RWPE2 (cell line): ENCODE measurements at regions not wholly inside any gene's neighbourhood (a gene's known extent, or its start where the extent isn't known, plus 50 kb on each side); places are given as distances from the start of the nearest gene placed in this dataset.
A peak's percentile ranks its signal among the peaks of the same experiment; 100 is the strongest.

Experiments
- ATAC-seq: fragments of 200-7000 bp; cut with Tn5 transposase; 3 replicates; pipeline ENCODE4 v1.9.1; 2021; ENCODE audit warnings: low read depth
- DNase-seq: peaks from one replicate; pipeline ENCODE4 v3.0.0-alpha.2; 2020; ENCODE audit warnings: low spot score
- H3K27ac ChIP-seq: fragments of 450-650 bp; 2 replicates; pipeline ENCODE4 v1.5.1; 2017; ENCODE audit warnings: mild to moderate bottlenecking; ENCODE audit not compliant: poor library complexity, severe bottlenecking
- H3K27me3 ChIP-seq: fragments of 250-450 bp; sonication (Bioruptor Pico); 2 replicates; pipeline ENCODE4 v1.5.1; 2021; ENCODE audit warnings: mild to moderate bottlenecking, moderate library complexity; ENCODE audit not compliant: insufficient read depth, poor library complexity, severe bottlenecking
- H3K36me3 ChIP-seq: fragments of 250-450 bp; sonication (Bioruptor Pico); 2 replicates; pipeline ENCODE4 v1.5.1; 2020; ENCODE audit warnings: low read depth, mild to moderate bottlenecking, moderate library complexity
- H3K4me1 ChIP-seq: fragments of 250-450 bp; sonication (Bioruptor Pico); 2 replicates; pipeline ENCODE4 v1.5.1; 2021; ENCODE audit warnings: mild to moderate bottlenecking, moderate library complexity; ENCODE audit not compliant: insufficient read depth, poor library complexity, severe bottlenecking
- H3K4me3 ChIP-seq: fragments of 250-450 bp; sonication (Bioruptor Pico); 2 replicates; pipeline ENCODE4 v1.5.1; 2021; ENCODE audit warnings: mild to moderate bottlenecking, moderate library complexity; ENCODE audit not compliant: severe bottlenecking
- H3K9me3 ChIP-seq: fragments of 250-450 bp; sonication (Bioruptor Pico); 2 replicates; pipeline ENCODE4 v1.5.1; 2021; ENCODE audit warnings: mild to moderate bottlenecking, moderate library complexity; ENCODE audit not compliant: severe bottlenecking
- CTCF ChIP-seq: fragments of 450-650 bp; IDR thresholded peaks from one replicate; pipeline ENCODE4 v1.5.1; 2017; ENCODE audit warnings: mild to moderate bottlenecking, moderate library complexity; ENCODE audit not compliant: poor library complexity, severe bottlenecking

- no peaks in the 10 kb centered on the region for H3K27me3 ChIP-seq
- no peaks in the 10 kb centered on the region for H3K36me3 ChIP-seq
- H3K9me3 ChIP-seq, result peaks cover 8% of the 10 kb centered on the region
- H3K27ac ChIP-seq, result no peak overlapping the region
- H3K4me3 ChIP-seq, result no peak overlapping the region
- no peak for TF ChIP-seq CTCF
- DNase-seq, result no peak
- ATAC-seq, result no peak
- no peaks in the 10 kb centered on the region for H3K4me1 ChIP-seq
Observed at GRCh38 chr3:27615555-27615954, 106.6 kb downstream of the EOMES start.

- TF ChIP-seq CTCF, result no peak
- no peak for ATAC-seq
- peaks cover 8% of the 10 kb centered on the region for H3K9me3 ChIP-seq
- no peaks in the 10 kb centered on the region for H3K36me3 ChIP-seq
- no peak overlapping the region for H3K27ac ChIP-seq
- no peak overlapping the region for H3K4me3 ChIP-seq
- no peak for DNase-seq
- H3K27me3 ChIP-seq, result no peaks in the 10 kb centered on the region
- H3K4me1 ChIP-seq, result no peaks in the 10 kb centered on the region
Observed at GRCh38 chr3:27614592-27614991, 107.5 kb downstream of the EOMES start.

GRCh38 chr3:27613846-27614500, 108.2 kb downstream of the EOMES start:
- H3K27ac ChIP-seq, result no peak overlapping the region
- no peaks in the 10 kb centered on the region for H3K27me3 ChIP-seq
- H3K36me3 ChIP-seq, result no peaks in the 10 kb centered on the region
- ATAC-seq (no peak), DNase-seq (no peak)
- no peak overlapping the region for H3K4me3 ChIP-seq
- H3K4me1 ChIP-seq, result no peaks in the 10 kb centered on the region
- no peak for TF ChIP-seq CTCF
- peaks cover 8% of the 10 kb centered on the region for H3K9me3 ChIP-seq

GRCh38 chr3:27610800-27611525, 111.2 kb downstream of the EOMES start:
- Histone ChIP-seq H3K4me3 (no peak overlapping the region), H3K27me3 (no peaks in the 10 kb centered on the region), H3K9me3 (peaks cover 8% of the 10 kb centered on the region), H3K27ac (no peak overlapping the region), H3K4me1 (peaks cover 14% of the 10 kb centered on the region), H3K36me3 (no peaks in the 10 kb centered on the region)
- no peak for TF ChIP-seq CTCF
- no peak for ATAC-seq
- DNase-seq, result no peak

GRCh38 chr3:27607370-27607769, 114.8 kb downstream of the EOMES start:
- no peaks in the 10 kb centered on the region for H3K27me3 ChIP-seq
- DNase-seq (no peak), ATAC-seq (peak; percentile 85)
- H3K4me3 ChIP-seq, result no peak overlapping the region
- no peaks in the 10 kb centered on the region for H3K9me3 ChIP-seq
- peak overlapping the region; percentile 40 for H3K27ac ChIP-seq
- no peak for TF ChIP-seq CTCF
- H3K4me1 ChIP-seq, result peaks cover 14% of the 10 kb centered on the region
- no peaks in the 10 kb centered on the region for H3K36me3 ChIP-seq
